OCI-LY7 (cell line): ENCODE measurements at regions not wholly inside any gene's neighbourhood (a gene's known extent, or its start where the extent isn't known, plus 50 kb on each side); places are given as distances from the start of the nearest gene placed in this dataset.

Experiments used
- CTCF ChIP-seq: fragments of 200-600 bp; sonication (generic); conservative IDR thresholded peaks from 2 replicates; pipeline ENCODE4 v1.5.1; 2014; ENCODE audit warnings: mild to moderate bottlenecking, antibody characterized with exemption, low read length, moderate library complexity, mixed read lengths
- EZH2phosphoT487 ChIP-seq: fragments of 200-600 bp; sonication (generic); IDR thresholded peaks from 2 replicates; pipeline ENCODE4 v1.6.1; 2018; ENCODE audit warnings: low read depth, borderline replicate concordance, mild to moderate bottlenecking, mixed run types, antibody characterized with exemption, low read length, moderate library complexity, mixed read lengths

GRCh38 chr4:75371915-75372314 is 142.3 kb downstream of the RCHY1 start:
- no peak for TF ChIP-seq CTCF
- TF ChIP-seq EZH2phosphoT487 = no peak
